ENCODE measurements at regions not wholly inside any gene's neighbourhood (a gene's known extent, or its start where the extent isn't known, plus 50 kb on each side); places are given as distances from the start of the nearest gene placed in this dataset.

- no peak for DNase-seq
- H3K36me3 ChIP-seq (replicated peaks) = no peaks in the 10 kb centered on the region
- H3K27me3 ChIP-seq (replicated peaks) = no peaks in the 10 kb centered on the region
- in situ Hi-C loops (cut with HindIII; ENCODE audit: low pct_ligation_motif_present, low sequenced_read_pairs) = no loop called here
- no peak overlapping the region for H3K4me3 ChIP-seq (ENCODE audit: low read depth, low read length)
- TF ChIP-seq, protein P1, sequence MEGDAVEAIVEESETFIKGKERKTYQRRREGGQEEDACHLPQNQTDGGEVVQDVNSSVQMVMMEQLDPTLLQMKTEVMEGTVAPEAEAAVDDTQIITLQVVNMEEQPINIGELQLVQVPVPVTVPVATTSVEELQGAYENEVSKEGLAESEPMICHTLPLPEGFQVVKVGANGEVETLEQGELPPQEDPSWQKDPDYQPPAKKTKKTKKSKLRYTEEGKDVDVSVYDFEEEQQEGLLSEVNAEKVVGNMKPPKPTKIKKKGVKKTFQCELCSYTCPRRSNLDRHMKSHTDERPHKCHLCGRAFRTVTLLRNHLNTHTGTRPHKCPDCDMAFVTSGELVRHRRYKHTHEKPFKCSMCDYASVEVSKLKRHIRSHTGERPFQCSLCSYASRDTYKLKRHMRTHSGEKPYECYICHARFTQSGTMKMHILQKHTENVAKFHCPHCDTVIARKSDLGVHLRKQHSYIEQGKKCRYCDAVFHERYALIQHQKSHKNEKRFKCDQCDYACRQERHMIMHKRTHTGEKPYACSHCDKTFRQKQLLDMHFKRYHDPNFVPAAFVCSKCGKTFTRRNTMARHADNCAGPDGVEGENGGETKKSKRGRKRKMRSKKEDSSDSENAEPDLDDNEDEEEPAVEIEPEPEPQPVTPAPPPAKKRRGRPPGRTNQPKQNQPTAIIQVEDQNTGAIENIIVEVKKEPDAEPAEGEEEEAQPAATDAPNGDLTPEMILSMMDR (IDR thresholded peaks at IDR 0.05; ENCODE audit: low read depth, low read length, missing control alignments) = no peak
- no peak overlapping the region for H3K27ac ChIP-seq
Observed at GRCh38 chr2:147450661-147451510, 393.9 kb upstream of the ACVR2A start.

- Histone ChIP-seq H3K27me3 (replicated peaks) (no peaks in the 10 kb centered on the region), H3K36me3 (replicated peaks) (no peaks in the 10 kb centered on the region), H3K4me3 (ENCODE audit: low read depth, low read length) (no peak overlapping the region), H3K27ac (no peak overlapping the region)
- in situ Hi-C loops (cut with HindIII; ENCODE audit: low pct_ligation_motif_present, low sequenced_read_pairs) = no loop called here
- TF ChIP-seq, protein P1 (IDR thresholded peaks at IDR 0.05; ENCODE audit: low read depth, low read length, missing control alignments) = no peak
- no peak for DNase-seq
Observed at GRCh38 chr2:147449323-147449991, 395.4 kb upstream of the ACVR2A start.

- in situ Hi-C loops (cut with HindIII; ENCODE audit: low pct_ligation_motif_present, low sequenced_read_pairs) = no loop called here
- TF ChIP-seq, protein P1 (IDR thresholded peaks at IDR 0.05; ENCODE audit: low read depth, low read length, missing control alignments) = no peak
- Histone ChIP-seq H3K27ac (no peak overlapping the region), H3K36me3 (replicated peaks) (no peaks in the 10 kb centered on the region), H3K27me3 (replicated peaks) (no peaks in the 10 kb centered on the region), H3K4me3 (ENCODE audit: low read depth, low read length) (no peak overlapping the region)
- no peak for DNase-seq
Observed at GRCh38 chr2:147442816-147443215, 402.0 kb upstream of the ACVR2A start.

DNA sequence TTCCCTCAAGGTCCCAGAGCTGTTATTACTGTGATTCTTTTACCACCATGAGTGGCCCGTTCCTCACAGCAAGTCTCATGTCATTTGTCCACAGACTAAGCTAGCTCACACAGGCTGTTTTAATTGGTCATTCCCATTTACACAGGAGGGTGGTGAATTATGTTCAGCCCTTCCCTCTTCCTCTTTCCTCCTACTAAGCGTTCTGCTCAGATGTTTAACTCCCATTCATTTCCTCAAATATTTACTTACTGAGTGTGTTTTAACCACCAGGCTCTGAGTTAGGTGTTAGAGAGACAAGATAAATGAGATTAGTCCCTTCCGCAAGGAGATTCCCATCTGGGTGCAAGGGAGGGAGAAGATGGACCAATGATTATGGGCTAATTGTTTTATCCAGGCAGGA lies 403.6 kb upstream of the ACVR2A start:
- Histone ChIP-seq H3K36me3 (replicated peaks) (no peaks in the 10 kb centered on the region), H3K4me3 (ENCODE audit: low read depth, low read length) (no peak overlapping the region), H3K27me3 (replicated peaks) (no peaks in the 10 kb centered on the region), H3K27ac (no peak overlapping the region)
- DNase-seq = no peak
- TF ChIP-seq, protein P1 (IDR thresholded peaks at IDR 0.05; ENCODE audit: low read depth, low read length, missing control alignments) = no peak
- in situ Hi-C loops (cut with HindIII; ENCODE audit: low pct_ligation_motif_present, low sequenced_read_pairs) = no loop called here

DNA sequence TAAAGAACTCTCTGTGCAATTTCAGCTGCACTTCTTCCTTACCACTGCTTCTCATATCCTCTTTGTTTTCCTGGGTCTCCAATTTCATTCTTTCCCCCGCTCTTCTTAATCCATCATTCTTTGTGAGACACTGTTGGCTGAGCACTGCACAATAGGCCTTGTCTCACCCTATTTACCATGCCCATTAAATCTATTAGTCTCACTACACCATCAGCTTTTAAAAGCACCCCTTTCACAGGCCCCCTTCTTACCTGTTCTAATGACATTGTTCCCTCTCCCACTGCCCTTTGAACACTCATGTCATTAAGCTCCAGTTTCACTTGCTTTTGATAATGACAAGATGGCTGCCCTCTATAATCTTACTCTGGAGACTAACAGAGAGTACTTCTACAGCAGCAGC lies 404.1 kb upstream of the ACVR2A start:
- in situ Hi-C loops (cut with HindIII; ENCODE audit: low pct_ligation_motif_present, low sequenced_read_pairs) = no loop called here
- Histone ChIP-seq H3K27me3 (replicated peaks) (no peaks in the 10 kb centered on the region), H3K4me3 (ENCODE audit: low read depth, low read length) (no peak overlapping the region), H3K36me3 (replicated peaks) (no peaks in the 10 kb centered on the region), H3K27ac (no peak overlapping the region)
- DNase-seq = no peak
- TF ChIP-seq, protein P1 (IDR thresholded peaks at IDR 0.05; ENCODE audit: low read depth, low read length, missing control alignments) = no peak
